ELR (cell line): ENCODE measurements at regions not wholly inside any gene's neighbourhood (a gene's known extent, or its start where the extent isn't known, plus 50 kb on each side); places are given as distances from the start of the nearest gene placed in this dataset.

Experiments
- DNase-seq: peaks from one replicate; pipeline ENCODE4 v3.0.0-alpha.2; 2015; ENCODE audit warnings: low read depth

DNA sequence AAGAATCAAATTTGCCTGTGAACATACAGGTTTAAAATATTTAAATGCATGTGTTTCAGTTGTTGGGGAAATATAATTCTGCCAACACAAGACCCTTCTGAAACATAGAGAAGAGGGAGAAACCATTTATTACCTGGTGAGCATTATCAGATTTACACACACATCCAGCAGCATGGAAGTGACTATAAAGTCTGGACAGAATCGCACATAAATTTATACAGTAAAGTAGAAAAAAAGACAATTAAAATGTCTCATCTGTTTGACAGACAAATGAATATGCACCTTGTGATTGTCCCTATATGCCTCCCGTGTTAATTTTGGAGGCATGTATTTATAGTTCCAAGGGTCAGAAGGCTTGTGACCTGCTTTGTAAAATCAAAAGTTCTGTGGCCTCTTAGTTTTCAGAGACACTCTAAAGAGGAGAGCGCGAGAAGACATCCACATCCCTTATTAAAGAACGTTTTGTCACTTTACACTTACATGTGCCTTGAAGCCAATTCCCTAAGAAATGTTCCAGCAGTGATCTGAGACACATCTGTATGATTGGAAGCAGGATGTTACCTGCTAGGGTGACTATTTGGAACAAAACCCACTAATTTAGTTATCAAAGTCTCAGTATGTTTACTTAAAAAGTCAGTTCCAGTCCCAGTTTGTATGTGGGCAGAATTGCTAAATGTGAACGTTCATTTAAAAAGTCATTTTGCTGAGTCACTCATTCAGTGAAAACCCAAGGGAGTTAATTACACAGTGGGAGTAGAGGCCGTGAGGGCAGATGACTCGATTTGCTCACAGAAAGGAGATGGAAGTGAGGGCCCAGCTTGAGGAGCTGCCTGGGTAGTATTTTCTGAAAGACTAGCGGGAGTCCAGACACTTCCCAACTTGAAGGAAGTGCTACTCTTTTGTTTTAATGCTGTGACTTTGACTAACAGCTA, 527.6 kb upstream of the MEX3C start:
- DNase-seq: no peak

GRCh38 chr18:51726614-51727013, 529.1 kb upstream of the MEX3C start:
- DNase-seq: no peak

GRCh38 chr18:51727780-51728179, 530.3 kb upstream of the MEX3C start:
- no peak for DNase-seq

DNA sequence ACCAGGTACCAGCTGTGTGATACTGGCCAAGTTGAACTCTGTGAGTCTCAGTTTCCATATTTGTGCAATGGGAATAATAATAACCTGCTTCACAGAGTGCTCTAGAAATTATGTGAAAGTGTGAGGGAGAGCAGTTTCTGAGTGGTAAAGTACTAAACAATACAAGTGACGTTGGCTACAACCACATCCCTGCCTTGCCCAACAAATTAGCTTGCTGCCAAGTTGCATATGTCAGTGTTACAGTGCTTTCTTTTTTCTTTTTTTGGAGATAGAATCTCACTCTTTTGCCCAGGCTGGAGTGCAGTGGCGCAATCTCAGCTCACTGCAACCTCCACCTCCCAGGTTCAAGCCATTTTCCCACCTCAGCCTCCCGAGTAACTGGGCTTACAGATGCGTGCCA, 533.6 kb upstream of the MEX3C start:
- no peak for DNase-seq

DNA sequence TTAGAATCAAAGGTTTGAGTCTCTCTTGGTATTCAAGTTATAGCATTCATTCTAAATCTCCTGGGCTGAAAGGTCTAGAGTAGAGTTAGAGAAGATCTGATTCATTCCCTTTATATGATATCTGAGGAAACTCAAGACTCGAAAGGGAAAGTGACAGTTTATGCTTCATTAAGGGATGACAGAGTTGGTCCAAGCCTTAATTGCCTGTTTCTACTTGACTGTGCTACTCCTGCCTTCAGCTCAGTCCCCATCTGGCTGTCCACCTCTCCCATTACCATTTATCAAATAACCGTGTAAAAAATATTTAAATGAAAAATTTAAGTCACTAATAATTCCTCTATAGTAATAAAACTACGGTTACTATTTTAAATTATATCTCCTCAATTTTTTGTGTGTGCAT, 537.1 kb upstream of the MEX3C start:
- no peak for DNase-seq

GRCh38 chr18:51739044-51739666, 541.7 kb upstream of the MEX3C start:
- DNase-seq: no peak

DNA sequence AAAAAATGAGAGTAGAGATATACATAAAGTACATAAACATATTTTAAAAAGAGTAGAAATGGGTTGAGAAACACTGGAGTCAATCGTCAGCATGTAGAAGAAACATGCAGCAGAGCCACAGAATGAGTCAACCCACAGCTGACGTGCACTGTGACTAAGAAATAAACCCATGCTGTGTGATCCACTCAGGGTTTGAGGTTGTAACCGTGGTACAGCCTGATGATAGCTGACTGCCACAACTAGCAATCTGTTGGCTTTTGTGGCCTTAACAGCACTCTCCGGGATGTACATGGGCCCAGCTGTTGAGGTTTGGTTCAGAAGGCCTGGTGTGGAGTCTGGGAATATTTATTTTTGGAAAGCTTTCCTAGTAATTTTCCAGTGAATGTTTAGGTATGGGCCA, 554.4 kb upstream of the MEX3C start:
- no peak for DNase-seq

DNA sequence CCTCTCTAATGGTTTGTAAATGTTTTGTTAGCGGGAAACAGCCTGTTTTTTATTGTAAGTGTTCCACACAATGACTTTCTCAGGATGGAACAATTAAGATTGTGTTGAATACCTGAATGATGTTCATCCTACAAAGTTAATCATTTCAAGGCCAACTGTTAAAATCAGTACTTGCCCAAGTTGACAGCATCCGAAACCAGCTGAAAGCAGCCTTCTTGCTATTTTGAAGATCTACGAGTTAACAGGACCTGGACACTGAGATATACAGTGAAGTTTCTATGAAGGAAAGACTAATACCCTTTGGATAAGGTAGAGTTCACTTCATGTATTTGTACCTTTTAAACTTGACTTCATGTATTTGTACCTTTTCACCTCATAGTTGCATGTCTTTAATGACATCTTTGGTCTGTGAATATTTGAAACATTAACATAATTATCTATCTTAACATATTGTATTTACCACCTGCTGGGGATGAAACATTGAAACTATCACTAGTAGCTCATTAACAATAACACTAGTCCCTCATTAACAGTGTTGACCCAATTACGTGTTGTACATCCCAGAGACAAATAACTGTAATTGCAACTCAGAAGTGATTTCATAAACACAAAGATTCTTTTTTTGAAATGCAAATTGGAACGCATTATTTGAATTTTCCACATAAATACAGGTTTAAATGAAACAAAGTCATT, 556.0 kb upstream of the MEX3C start:
- no peak for DNase-seq

GRCh38 chr18:51754566-51754965, 557.1 kb upstream of the MEX3C start:
- DNase-seq: no peak

DNA sequence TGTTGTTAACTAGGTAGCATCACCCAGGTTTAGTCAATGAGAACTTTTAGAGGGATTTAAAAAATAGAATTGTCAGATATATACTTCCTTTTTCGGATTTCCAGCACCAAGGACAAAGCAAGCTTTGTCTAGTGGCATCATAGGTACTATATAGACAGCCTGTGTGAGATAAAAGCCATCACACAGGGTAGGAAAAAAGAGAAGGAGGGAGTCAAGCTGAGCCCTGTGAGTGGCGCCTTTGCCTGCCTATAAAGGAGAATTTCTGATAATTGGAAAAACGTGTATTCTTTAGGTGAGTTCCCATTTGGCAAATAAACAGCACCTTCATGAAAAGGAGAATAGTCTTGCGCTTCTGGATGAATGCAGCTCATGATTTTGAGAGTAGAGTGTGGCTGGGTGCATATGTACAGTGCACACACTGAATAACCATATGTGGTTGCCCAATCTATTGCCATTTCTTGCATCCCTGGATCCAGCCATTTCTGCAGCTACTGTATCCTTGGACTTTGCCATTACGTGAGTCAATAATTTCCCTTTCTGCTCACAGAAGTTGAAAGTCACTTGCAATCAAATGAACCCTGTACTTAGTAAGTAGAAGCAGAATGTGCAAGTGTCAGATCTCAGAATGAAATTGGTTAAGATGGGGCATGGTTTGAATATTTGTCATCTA, 559.9 kb upstream of the MEX3C start:
- DNase-seq: no peak

DNA sequence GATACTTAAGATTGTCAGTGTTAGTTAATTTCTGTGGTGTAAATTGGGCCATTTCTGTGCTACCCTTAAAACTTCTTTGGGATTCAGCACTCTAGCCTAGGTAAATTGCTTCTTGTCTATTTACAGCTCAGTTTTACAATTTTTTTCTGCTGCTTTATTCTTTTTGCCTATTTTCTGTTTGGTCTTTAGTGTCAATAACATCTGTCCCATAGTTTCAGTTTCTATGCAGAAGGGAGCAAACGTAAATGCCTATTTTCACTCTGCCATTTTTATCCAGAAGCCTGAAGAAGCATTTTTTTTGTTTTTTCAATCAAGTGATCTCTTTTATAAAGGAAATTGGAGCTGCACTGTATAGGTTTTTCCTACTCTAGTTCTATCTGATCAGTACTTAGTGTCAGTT, 564.9 kb upstream of the MEX3C start:
- no peak for DNase-seq

DNA sequence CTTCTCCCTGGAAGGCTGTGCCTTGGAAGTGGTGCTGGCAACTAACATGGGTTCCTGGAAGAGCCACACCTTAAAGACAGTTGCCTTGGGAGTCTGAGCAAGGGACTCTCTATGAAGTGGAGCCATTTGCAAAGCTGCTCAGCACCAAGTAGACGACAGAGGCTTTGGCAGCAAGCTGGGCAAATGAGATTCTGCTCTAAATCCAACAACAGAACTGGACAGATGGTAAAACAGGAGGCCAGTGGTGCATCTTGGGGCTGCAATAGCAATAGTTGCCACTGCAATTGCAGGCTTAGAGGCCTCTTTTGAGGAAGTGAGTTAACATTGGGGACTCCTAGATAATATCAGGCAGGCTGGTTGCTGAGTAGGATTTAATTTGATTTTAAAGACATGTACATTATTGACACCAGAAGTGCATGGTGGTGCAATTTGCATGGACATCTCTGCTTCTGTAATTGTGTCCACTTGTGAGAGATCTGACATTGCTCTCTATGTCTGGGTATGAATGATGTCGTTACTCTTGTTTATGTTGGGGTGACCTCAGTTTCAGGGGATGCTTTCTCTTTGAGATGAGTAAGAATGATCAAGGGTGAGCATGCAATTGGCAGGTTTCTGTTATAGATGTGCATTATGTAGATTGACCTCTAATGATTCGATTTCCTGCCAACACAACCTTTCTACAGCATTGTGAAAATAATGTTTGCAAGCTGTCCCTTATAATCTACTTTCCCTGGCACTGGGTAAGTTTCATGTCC, 568.3 kb upstream of the MEX3C start:
- DNase-seq: no peak

- no peak for DNase-seq
These were observed 569.8 kb upstream of the MEX3C start for GRCh38 chr18:51767293-51767692.

DNA sequence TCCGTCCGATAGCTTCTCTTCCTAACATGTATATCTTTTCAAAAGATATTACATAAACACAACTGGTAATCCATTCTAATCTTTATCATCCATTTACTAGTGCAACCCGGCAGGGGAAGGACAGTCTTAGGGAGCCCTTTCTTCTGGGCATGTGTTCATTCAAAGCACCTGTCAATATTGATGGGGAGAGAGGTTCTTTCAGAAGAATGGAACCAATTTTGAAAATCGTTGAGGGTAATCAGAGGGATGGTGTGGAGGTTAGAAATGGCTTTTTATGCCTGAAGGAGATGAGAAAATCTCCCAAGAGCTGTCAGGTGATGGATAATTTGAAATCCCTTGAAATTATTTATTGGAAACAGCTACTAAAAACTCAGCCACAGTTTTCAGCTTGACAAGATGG, 561.9 kb upstream of the DCC start:
- no peak for DNase-seq

DNA sequence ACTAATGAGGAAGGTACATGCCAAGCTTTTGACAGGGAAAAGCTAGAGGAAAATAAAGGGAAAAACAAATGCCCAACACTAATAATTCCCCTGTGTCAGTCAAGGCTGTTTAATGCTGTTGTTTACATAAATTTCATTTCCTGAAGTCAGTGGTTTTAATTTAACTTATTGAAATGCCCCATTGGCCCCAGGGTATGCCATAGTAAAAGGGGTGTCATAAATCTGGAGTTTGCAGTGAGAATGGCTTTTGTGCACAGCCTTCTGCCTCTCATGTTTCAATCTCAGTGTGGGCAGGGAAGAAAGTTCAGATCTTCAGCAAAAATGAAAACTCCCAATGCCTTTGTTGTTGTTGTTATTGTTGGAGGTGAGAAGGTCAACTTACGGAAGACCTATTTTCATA, 550.1 kb upstream of the DCC start:
- DNase-seq: no peak

DNA sequence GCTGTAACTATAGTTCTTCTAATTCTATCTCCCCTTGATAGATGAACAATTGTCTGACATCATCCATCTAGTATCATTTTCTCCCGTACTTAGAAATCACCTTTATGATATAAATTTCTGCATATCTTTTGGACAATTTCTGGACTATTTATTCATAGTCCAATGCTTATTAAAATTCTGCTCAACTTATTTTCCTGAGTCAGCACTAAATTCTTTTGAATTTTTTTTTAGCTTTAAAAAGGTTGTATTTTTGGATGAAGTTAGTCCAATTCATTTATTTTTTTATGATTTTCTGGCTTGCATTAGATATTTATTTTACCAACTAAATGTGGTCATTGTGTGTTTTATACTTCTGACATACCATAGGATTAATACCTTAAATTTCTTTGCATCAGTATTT, 538.5 kb upstream of the DCC start:
- no peak for DNase-seq

DNA sequence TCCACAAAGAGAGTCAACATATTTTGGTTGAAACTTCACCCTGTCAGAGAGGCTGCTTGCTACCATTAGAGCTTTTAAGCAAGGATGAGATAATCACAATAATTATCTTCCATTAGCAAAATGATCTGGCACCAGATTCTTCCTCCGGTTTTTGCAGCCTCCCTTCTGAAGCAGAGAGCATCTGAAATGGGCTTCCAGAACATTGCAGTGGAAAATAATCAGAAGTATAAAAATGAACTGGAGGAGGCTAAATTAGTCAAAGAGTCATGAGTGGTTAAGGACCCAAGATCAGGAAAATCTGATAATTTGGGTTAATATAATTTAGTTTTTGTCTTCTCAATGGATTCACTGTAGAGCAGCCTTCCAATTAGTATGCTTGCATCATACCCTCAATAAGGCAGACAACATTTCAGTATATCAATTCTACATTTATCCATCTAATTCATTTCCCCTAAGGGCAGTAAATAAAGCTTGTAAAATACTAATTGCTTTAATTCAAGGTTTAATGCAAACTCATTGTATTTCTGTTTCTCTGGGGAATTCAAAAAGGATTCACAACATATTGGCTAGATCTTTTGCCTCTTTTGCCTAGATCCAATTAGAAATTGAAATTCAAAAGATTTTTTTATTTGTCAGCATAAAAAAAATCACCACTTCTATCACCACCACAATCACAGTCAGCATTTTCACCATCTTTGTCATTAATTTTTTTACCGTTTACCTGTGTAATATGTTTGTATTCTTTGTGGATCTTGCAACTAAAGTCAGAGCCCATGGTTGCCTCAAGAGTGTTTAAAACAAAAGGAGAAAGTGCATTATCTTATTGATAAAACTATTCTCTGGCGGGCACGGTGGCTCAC, 537.2 kb upstream of the DCC start:
- DNase-seq: no peak

GRCh38 chr18:51807336-51807735, 532.7 kb upstream of the DCC start:
- no peak for DNase-seq

DNA sequence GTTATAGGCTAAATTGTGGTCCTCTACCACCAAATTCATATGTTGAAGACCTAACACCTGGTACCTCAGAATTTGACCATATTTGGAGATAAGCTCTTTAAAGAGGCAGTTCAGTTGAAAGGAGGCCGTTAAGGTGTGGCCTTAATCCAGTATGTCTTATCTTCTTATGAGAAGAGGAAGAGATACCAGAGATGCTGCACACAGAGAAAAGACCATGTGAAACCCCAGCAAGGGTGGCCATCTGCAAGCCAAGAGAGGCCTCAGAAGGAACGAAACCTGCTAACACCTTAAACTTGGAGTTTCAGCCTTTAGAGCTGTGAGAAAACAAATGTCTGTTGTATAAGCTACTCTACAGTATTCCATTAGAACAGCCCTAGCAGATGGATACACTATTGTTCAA, 528.1 kb upstream of the DCC start:
- no peak for DNase-seq

GRCh38 chr18:51813740-51814139, 526.3 kb upstream of the DCC start:
- no peak for DNase-seq

- DNase-seq: no peak
These were observed 518.4 kb upstream of the DCC start for GRCh38 chr18:51821610-51822009.
